Fibroblast of peridontal ligament (primary cell): ENCODE measurements at regions not wholly inside any gene's neighbourhood (a gene's known extent, or its start where the extent isn't known, plus 50 kb on each side); places are given as distances from the start of the nearest gene placed in this dataset.

ENCODE experiments used
- DNase-seq: peaks from one replicate; pipeline ENCODE4 v3.0.0-alpha.2; 2010; ENCODE audit errors: extremely low read depth

GRCh38 chr1:38291906-38292521 lies 245.4 kb upstream of the POU3F1 start:
- no peak for DNase-seq

- no peak for DNase-seq
These were observed 244.7 kb upstream of the POU3F1 start for GRCh38 chr1:38291336-38291735.

GRCh38 chr1:38289034-38289433 lies 242.4 kb upstream of the POU3F1 start:
- no peak for DNase-seq

GRCh38 chr1:38287547-38287946 lies 241.0 kb upstream of the POU3F1 start:
- DNase-seq = no peak

GRCh38 chr1:38287036-38287435 lies 240.4 kb upstream of the POU3F1 start:
- DNase-seq = no peak

- DNase-seq = no peak
These were observed 239.4 kb upstream of the POU3F1 start for GRCh38 chr1:38285807-38286530.

- DNase-seq = no peak
These were observed 238.4 kb upstream of the POU3F1 start for GRCh38 chr1:38284953-38285352.

- DNase-seq = no peak
These were observed 237.3 kb upstream of the POU3F1 start for GRCh38 chr1:38283696-38284470.

GRCh38 chr1:38279148-38279547 lies 232.6 kb upstream of the POU3F1 start:
- no peak for DNase-seq

GRCh38 chr1:38277646-38278045 lies 231.1 kb upstream of the POU3F1 start:
- DNase-seq = no peak

GRCh38 chr1:38275960-38276359 lies 229.4 kb upstream of the POU3F1 start:
- no peak for DNase-seq

GRCh38 chr1:38274974-38275373 lies 228.4 kb upstream of the POU3F1 start:
- DNase-seq = no peak

- DNase-seq = no peak
These were observed 226.7 kb upstream of the POU3F1 start for GRCh38 chr1:38273196-38273804.

GRCh38 chr1:38272515-38272914 lies 225.9 kb upstream of the POU3F1 start:
- DNase-seq = no peak

- no peak for DNase-seq
These were observed 224.4 kb upstream of the POU3F1 start for GRCh38 chr1:38270849-38271633.

- DNase-seq = no peak
These were observed 223.6 kb upstream of the POU3F1 start for GRCh38 chr1:38269923-38270848.

- DNase-seq = no peak
These were observed 221.6 kb upstream of the POU3F1 start for GRCh38 chr1:38268226-38268625.

- DNase-seq = no peak
These were observed 220.7 kb upstream of the POU3F1 start for GRCh38 chr1:38267037-38268036.

- no peak for DNase-seq
These were observed 219.6 kb upstream of the POU3F1 start for GRCh38 chr1:38266197-38266520.
